ENCODE measurements at regions not wholly inside any gene's neighbourhood (a gene's known extent, or its start where the extent isn't known, plus 50 kb on each side); places are given as distances from the start of the nearest gene placed in this dataset.

GRCh38 chr10:2079603-2080078, 342.3 kb upstream of the ADARB2 start:
- TF ChIP-seq, protein P1, sequence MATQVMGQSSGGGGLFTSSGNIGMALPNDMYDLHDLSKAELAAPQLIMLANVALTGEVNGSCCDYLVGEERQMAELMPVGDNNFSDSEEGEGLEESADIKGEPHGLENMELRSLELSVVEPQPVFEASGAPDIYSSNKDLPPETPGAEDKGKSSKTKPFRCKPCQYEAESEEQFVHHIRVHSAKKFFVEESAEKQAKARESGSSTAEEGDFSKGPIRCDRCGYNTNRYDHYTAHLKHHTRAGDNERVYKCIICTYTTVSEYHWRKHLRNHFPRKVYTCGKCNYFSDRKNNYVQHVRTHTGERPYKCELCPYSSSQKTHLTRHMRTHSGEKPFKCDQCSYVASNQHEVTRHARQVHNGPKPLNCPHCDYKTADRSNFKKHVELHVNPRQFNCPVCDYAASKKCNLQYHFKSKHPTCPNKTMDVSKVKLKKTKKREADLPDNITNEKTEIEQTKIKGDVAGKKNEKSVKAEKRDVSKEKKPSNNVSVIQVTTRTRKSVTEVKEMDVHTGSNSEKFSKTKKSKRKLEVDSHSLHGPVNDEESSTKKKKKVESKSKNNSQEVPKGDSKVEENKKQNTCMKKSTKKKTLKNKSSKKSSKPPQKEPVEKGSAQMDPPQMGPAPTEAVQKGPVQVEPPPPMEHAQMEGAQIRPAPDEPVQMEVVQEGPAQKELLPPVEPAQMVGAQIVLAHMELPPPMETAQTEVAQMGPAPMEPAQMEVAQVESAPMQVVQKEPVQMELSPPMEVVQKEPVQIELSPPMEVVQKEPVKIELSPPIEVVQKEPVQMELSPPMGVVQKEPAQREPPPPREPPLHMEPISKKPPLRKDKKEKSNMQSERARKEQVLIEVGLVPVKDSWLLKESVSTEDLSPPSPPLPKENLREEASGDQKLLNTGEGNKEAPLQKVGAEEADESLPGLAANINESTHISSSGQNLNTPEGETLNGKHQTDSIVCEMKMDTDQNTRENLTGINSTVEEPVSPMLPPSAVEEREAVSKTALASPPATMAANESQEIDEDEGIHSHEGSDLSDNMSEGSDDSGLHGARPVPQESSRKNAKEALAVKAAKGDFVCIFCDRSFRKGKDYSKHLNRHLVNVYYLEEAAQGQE (IDR thresholded peaks at IDR 0.05; ENCODE audit: unreplicated experiment), result no peak
- TF ChIP-seq, protein P2, sequence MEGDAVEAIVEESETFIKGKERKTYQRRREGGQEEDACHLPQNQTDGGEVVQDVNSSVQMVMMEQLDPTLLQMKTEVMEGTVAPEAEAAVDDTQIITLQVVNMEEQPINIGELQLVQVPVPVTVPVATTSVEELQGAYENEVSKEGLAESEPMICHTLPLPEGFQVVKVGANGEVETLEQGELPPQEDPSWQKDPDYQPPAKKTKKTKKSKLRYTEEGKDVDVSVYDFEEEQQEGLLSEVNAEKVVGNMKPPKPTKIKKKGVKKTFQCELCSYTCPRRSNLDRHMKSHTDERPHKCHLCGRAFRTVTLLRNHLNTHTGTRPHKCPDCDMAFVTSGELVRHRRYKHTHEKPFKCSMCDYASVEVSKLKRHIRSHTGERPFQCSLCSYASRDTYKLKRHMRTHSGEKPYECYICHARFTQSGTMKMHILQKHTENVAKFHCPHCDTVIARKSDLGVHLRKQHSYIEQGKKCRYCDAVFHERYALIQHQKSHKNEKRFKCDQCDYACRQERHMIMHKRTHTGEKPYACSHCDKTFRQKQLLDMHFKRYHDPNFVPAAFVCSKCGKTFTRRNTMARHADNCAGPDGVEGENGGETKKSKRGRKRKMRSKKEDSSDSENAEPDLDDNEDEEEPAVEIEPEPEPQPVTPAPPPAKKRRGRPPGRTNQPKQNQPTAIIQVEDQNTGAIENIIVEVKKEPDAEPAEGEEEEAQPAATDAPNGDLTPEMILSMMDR (conservative IDR thresholded peaks at IDR 0.05; ENCODE audit: low read depth in 2 of 2), result no peak
- TF ChIP-seq EZH2 (IDR thresholded peaks at IDR 0.05; ENCODE audit: low read depth, unreplicated experiment) (no peak), JUNB (IDR thresholded peaks at IDR 0.05; ENCODE audit: unreplicated experiment) (no peak), POLR2AphosphoS5 (IDR thresholded peaks at IDR 0.05; ENCODE audit: low read depth) (no peak), STAT1 (IDR thresholded peaks at IDR 0.05; ENCODE audit: unreplicated experiment) (no peak)
